Colonic mucosa (tissue), 4 donors: ENCODE measurements at regions not wholly inside any gene's neighbourhood (a gene's known extent, or its start where the extent isn't known, plus 50 kb on each side); places are given as distances from the start of the nearest gene placed in this dataset.

Source experiments
- DNase-seq: peaks from one replicate; pipeline ENCODE4 v3.0.0-alpha.2; 2020
- H3K27ac ChIP-seq: fragments of 200-600 bp; one replicate; pipeline ENCODE4 v1.8.0; 2021
- H3K27me3 ChIP-seq: fragments of 200-600 bp; one replicate; pipeline ENCODE4 v1.8.0; 2021
- H3K36me3 ChIP-seq: fragments of 200-600 bp; one replicate; pipeline ENCODE4 v1.8.0; 2021
- H3K4me1 ChIP-seq: fragments of 200-600 bp; one replicate; pipeline ENCODE4 v1.8.0; 2021; ENCODE audit warnings: mild to moderate bottlenecking
- H3K4me3 ChIP-seq: fragments of 200-600 bp; one replicate; pipeline ENCODE4 v1.8.0; 2021
- H3K9ac ChIP-seq, 2 donors: one replicate each; pipeline ENCODE4 v1.7.0; 2013; ENCODE audit warnings: control low read depth in 2 of 2, low read depth in 2 of 2, low read length in 2 of 2
- H3K9me3 ChIP-seq: fragments of 200-600 bp; one replicate; pipeline ENCODE4 v1.8.0; 2021
- CTCF ChIP-seq: fragments of 200-600 bp; IDR thresholded peaks from one replicate; pipeline ENCODE4 v1.8.0; 2022; ENCODE audit warnings: antibody characterized with exemption, mild to moderate bottlenecking
- intact Hi-C: fragments of 100-400 bp; cut with DNase I; formaldehyde crosslinking; loops from one replicate; pipeline ENCODE4 v1.14.1; 2022
- donor health status: healthy.
- donor health status: DM: no; HTN: no; CAD: no.
- donor health status: DM: no; HTN: no; CAD: no.

DNA sequence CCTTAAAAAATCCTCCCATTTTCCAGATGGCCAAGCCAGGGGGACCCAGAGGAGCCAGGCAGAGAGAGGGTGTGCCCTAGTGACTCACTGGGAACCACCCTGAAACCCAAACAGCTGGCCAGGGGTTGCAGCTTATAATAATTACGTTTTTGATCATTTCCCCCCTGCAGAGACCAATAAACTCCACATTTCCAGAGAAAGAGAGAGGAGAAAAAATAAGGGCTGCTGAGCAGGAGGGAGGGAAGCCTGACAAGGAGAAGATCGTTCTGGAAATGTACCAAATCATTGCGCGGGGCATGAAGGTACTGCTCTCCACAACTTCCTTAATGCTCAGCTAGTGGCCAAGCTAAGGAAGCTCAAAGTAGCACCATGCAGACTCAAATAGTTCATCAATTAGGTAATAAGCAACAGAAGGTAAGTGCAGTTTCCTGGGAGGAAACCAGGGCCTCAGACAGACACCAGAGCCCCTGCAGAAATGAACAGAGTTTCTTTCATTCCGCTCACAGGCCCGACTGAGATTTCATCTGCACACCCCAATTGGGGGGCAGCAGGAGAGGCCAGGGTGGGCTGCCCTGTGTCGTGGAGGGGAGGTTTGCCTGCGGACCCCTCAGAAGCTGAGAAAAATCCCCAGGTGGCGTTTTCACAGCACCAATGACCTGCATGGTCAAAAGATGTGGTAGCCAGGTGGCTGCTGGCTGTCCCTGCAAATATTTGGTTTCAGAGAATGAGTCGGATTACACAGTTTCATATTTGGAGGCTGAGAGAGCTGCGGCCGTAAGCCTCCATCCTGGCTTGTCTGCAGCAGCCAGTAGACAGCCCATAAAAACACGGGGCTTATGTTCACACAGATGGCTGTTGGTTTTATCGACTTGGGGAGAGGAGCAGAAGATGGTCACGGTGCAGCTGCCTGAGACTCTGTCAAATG, 153.2 kb upstream of the LYZL2 start:
- H3K4me3 ChIP-seq = no peak overlapping the region
- H3K27me3 ChIP-seq = no peaks in the 10 kb centered on the region
- no peaks in the 10 kb centered on the region for H3K36me3 ChIP-seq
- no peak for TF ChIP-seq CTCF
- peak overlapping the region; percentile 81 for H3K27ac ChIP-seq
- no peak for DNase-seq
- H3K4me1 ChIP-seq = no peaks in the 10 kb centered on the region
- H3K9ac ChIP-seq = no peak overlapping the region
- no peaks in the 10 kb centered on the region for H3K9me3 ChIP-seq
- intact Hi-C loops = loop anchor here (10.0 kb wide), 1 partner anchor 252 kb away; the partner anchor contains the start of gene ZNF438

GRCh38 chr10:30782157-30782536, 152.6 kb upstream of the LYZL2 start:
- TF ChIP-seq CTCF = no peak
- no peak for DNase-seq
- intact Hi-C loops = loop anchor here (10.0 kb wide), 1 partner anchor 253 kb away; the partner anchor contains the start of gene ZNF438
- Histone ChIP-seq H3K27me3 (no peaks in the 10 kb centered on the region), H3K27ac (peak overlapping the region; percentile 81), H3K4me1 (no peaks in the 10 kb centered on the region), H3K9me3 (no peaks in the 10 kb centered on the region), H3K9ac (no peak overlapping the region), H3K4me3 (no peak overlapping the region), H3K36me3 (no peaks in the 10 kb centered on the region)

GRCh38 chr10:30781670-30782121, 152.1 kb upstream of the LYZL2 start:
- Histone ChIP-seq H3K36me3 (no peaks in the 10 kb centered on the region), H3K27me3 (no peaks in the 10 kb centered on the region), H3K9me3 (no peaks in the 10 kb centered on the region), H3K4me3 (no peak overlapping the region), H3K9ac (no peak overlapping the region), H3K27ac (peak overlapping the region; percentile 81), H3K4me1 (no peaks in the 10 kb centered on the region)
- no peak for DNase-seq
- no peak for TF ChIP-seq CTCF
- intact Hi-C loops = loop anchor here (10.0 kb wide), 1 partner anchor 253 kb away; the partner anchor contains the start of gene ZNF438

DNA sequence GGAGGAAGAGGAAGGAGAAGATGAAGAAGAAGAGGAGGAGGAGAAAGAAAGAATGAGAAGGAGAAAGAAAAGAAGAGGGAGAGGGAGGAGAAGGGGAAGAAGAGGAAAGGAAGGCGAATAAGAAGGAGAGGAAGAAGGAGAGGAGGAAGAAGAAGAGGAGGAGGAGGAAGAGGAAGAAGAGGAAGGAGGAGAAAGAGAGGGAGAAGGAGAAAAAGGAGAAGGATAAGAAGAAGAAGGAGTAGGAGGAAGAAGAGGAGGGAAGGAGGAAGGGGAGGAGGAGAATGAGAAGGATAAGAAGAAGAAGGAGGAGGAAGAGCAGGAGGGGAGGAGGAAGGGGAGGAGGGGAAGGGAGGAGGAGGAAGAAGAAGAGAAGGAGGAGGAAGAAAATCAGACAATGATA, 149.2 kb upstream of the LYZL2 start:
- Histone ChIP-seq H3K27ac (no peak overlapping the region), H3K36me3 (no peaks in the 10 kb centered on the region), H3K27me3 (no peaks in the 10 kb centered on the region), H3K4me3 (no peak overlapping the region), H3K9ac (no peak overlapping the region), H3K9me3 (no peaks in the 10 kb centered on the region), H3K4me1 (no peaks in the 10 kb centered on the region)
- intact Hi-C loops = no loop called here
- TF ChIP-seq CTCF = no peak
- no peak for DNase-seq

DNA sequence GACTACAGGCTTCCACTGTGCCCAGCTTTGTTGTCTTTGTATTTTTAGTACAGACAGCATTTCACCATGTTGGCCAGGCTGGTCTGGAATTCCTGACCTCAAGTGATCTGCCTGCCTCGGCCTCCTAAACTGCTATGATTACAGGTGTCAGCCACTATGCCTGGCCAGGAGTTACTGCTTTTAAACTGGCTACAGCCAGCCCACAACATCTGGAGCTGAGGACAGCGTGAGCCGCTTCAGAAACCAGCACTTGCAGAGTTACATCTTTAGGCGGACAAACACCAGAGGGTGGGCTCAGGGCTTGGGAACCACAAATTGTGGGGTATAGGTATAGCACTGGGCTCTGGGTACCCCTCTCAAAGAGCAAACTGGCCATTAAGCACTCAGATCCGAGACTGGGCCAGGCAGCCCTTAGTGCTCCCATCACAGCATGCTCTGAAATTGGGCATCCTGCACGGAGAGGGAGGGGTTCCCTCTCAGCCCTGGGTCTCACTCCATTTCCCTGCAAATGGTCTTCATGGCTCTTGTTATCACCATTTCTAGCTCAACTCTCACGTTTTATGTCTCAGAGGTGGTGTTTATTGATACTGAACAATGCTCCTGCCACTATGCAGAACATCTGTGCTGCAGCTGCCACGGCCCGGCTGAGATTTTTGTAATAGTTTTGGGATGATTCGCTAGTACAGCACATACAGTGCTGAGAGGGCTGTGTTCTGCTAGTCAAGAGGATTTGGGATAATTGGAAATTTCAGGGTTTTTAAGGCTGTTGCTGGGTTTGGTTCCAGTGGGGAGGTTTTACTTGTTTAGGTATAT, 146.4 kb upstream of the LYZL2 start:
- no peak for TF ChIP-seq CTCF
- intact Hi-C loops = no loop called here
- DNase-seq = no peak
- H3K27ac ChIP-seq = no peak overlapping the region
- H3K9me3 ChIP-seq = no peaks in the 10 kb centered on the region
- no peak overlapping the region for H3K9ac ChIP-seq
- H3K4me3 ChIP-seq = no peak overlapping the region
- no peaks in the 10 kb centered on the region for H3K36me3 ChIP-seq
- no peaks in the 10 kb centered on the region for H3K27me3 ChIP-seq
- no peaks in the 10 kb centered on the region for H3K4me1 ChIP-seq
